H9 (cell line): ENCODE measurements at regions not wholly inside any gene's neighbourhood (a gene's known extent, or its start where the extent isn't known, plus 50 kb on each side); places are given as distances from the start of the nearest gene placed in this dataset.

Experiments used
- DNase-seq: peaks from one replicate; pipeline ENCODE4 v3.0.0-alpha.2; 2017
- H2AFZ ChIP-seq: one replicate; pipeline ENCODE4 v1.6.1; 2013; ENCODE audit warnings: mild to moderate bottlenecking, low read length, control low read depth, moderate library complexity
- H2AK5ac ChIP-seq: 2 replicates; pipeline ENCODE4 v1.6.1; 2013; ENCODE audit warnings: low read length, control low read depth, mixed read lengths; ENCODE audit not compliant: insufficient read length
- H2BK120ac ChIP-seq: one replicate; pipeline ENCODE4 v1.6.1; 2013; ENCODE audit warnings: low read depth, mild to moderate bottlenecking, low read length, control low read depth, inconsistent platforms; ENCODE audit not compliant: poor library complexity, severe bottlenecking
- H2BK12ac ChIP-seq: 2 replicates; pipeline ENCODE4 v1.6.1; 2013; ENCODE audit warnings: low read length, control low read depth, mixed read lengths, low read depth; ENCODE audit not compliant: insufficient read length
- H2BK15ac ChIP-seq: 2 replicates; pipeline ENCODE4 v1.6.1; 2013; ENCODE audit warnings: low read depth, low read length, control low read depth
- H2BK20ac ChIP-seq: one replicate; pipeline ENCODE4 v1.6.1; 2013; ENCODE audit warnings: low read depth, mild to moderate bottlenecking, low read length, control low read depth, inconsistent platforms; ENCODE audit not compliant: poor library complexity, severe bottlenecking
- H2BK5ac ChIP-seq: 2 replicates; pipeline ENCODE4 v1.6.1; 2013; ENCODE audit warnings: low read length, control low read depth, mixed read lengths; ENCODE audit not compliant: insufficient read length
- H3K14ac ChIP-seq: 2 replicates; pipeline ENCODE4 v1.6.1; 2013; ENCODE audit warnings: low read length, control low read depth; ENCODE audit not compliant: insufficient read depth
- H3K18ac ChIP-seq: 2 replicates; pipeline ENCODE4 v1.6.1; 2013; ENCODE audit warnings: low read depth, mild to moderate bottlenecking, mixed read lengths, low read length, control low read depth; ENCODE audit not compliant: insufficient read length
- H3K23ac ChIP-seq: 2 replicates; pipeline ENCODE4 v1.6.1; 2013; ENCODE audit warnings: low read length, control low read depth, mixed read lengths, low read depth; ENCODE audit not compliant: insufficient read length
- H3K23me2 ChIP-seq: 2 replicates; pipeline ENCODE4 v1.6.1; 2013; ENCODE audit warnings: low read depth, mild to moderate bottlenecking, mixed read lengths, low read length, control low read depth; ENCODE audit not compliant: insufficient read length, poor library complexity, severe bottlenecking
- H3K27ac ChIP-seq: 2 replicates; pipeline ENCODE4 v1.5.1; 2013; ENCODE audit warnings: low read length, control low read depth, mixed read lengths, low read depth; ENCODE audit not compliant: insufficient read length
- H3K27me3 ChIP-seq: 2 replicates; pipeline ENCODE4 v1.6.1; 2013; ENCODE audit warnings: low read length, control low read depth, inconsistent platforms; ENCODE audit not compliant: insufficient read depth
- H3K4ac ChIP-seq: 2 replicates; pipeline ENCODE4 v1.6.1; 2013; ENCODE audit warnings: low read depth, mild to moderate bottlenecking, control low read depth, inconsistent platforms, low read length, moderate library complexity
- H3K4me1 ChIP-seq: 2 replicates; pipeline ENCODE4 v1.6.1; 2013; ENCODE audit warnings: low read length, control low read depth, inconsistent platforms; ENCODE audit not compliant: insufficient read depth
- H3K4me2 ChIP-seq: 2 replicates; pipeline ENCODE4 v1.6.1; 2013; ENCODE audit warnings: low read length, control low read depth, mixed read lengths; ENCODE audit not compliant: insufficient read length, insufficient read depth
- H3K56ac ChIP-seq: 2 replicates; pipeline ENCODE4 v1.6.1; 2013; ENCODE audit warnings: low read depth, mild to moderate bottlenecking, mixed read lengths, low read length, control low read depth; ENCODE audit not compliant: insufficient read length
- H3K79me1 ChIP-seq: 2 replicates; pipeline ENCODE4 v1.6.1; 2013; ENCODE audit warnings: low read depth, mild to moderate bottlenecking, moderate library complexity, low read length, control low read depth, inconsistent platforms; ENCODE audit not compliant: insufficient read depth, poor library complexity, severe bottlenecking
- H3K79me2 ChIP-seq: 2 replicates; pipeline ENCODE4 v1.6.1; 2013; ENCODE audit warnings: low read length, control low read depth, inconsistent platforms; ENCODE audit not compliant: insufficient read depth
- H3K9ac ChIP-seq: 2 replicates; pipeline ENCODE4 v1.6.1; 2013; ENCODE audit warnings: low read length, control low read depth, mixed read lengths; ENCODE audit not compliant: insufficient read length; ENCODE audit errors: extremely low read depth
- H3K9me3 ChIP-seq: one replicate; pipeline ENCODE4 v1.6.1; 2013; ENCODE audit warnings: low read depth, low read length, inconsistent platforms; ENCODE audit not compliant: control insufficient read depth
- H3T11ph ChIP-seq: one replicate; pipeline ENCODE4 v1.6.1; 2013; ENCODE audit warnings: mild to moderate bottlenecking, low read length, control low read depth, inconsistent platforms
- H4K20me1 ChIP-seq: one replicate; pipeline ENCODE4 v1.6.1; 2013; ENCODE audit not compliant: control insufficient read depth, insufficient read length, insufficient read depth
- H4K5ac ChIP-seq: 2 replicates; pipeline ENCODE4 v1.6.1; 2013; ENCODE audit warnings: low read depth, mild to moderate bottlenecking, mixed read lengths, low read length, control low read depth; ENCODE audit not compliant: insufficient read length
- H4K8ac ChIP-seq: replicated peaks from 2 replicates; pipeline ENCODE4 v1.6.1; 2013; ENCODE audit warnings: low read length, control low read depth, mixed read lengths, low read depth; ENCODE audit not compliant: insufficient read length
- H4K91ac ChIP-seq: 2 replicates; pipeline ENCODE4 v1.6.1; 2013; ENCODE audit warnings: low read depth, mild to moderate bottlenecking, moderate library complexity, mixed read lengths, low read length, control low read depth; ENCODE audit not compliant: insufficient read length
- H3K27ac Mint-ChIP-seq, 3 experiments: 2 replicates in 2 of 3; 3 replicates in 1 of 3; pipeline ENCODE4 v1.8.0; 2020 to 2021; ENCODE audit warnings: mixed read lengths in 3 of 3, mild to moderate bottlenecking in 1 of 3, moderate library complexity in 1 of 3
- H3K27me3 Mint-ChIP-seq: 2 replicates; pipeline ENCODE4 v1.8.0; 2021; ENCODE audit warnings: low read depth, mild to moderate bottlenecking, moderate library complexity, mixed read lengths
- H3K36me3 Mint-ChIP-seq, 3 experiments: 2 replicates in 2 of 3; 3 replicates in 1 of 3; pipeline ENCODE4 v1.8.0; 2020 to 2021; ENCODE audit warnings: low read depth in 3 of 3, mixed read lengths in 3 of 3; ENCODE audit not compliant: insufficient read depth in 1 of 3
- H3K4me1 Mint-ChIP-seq, 2 experiments: 2 replicates each; pipeline ENCODE4 v1.8.0; 2020; ENCODE audit warnings: mixed read lengths in 2 of 2
- H3K4me3 Mint-ChIP-seq, 2 experiments: 2 replicates in 1 of 2; 3 replicates in 1 of 2; pipeline ENCODE4 v1.8.0; 2020 to 2021; ENCODE audit warnings: mild to moderate bottlenecking in 2 of 2, mixed read lengths in 2 of 2, moderate library complexity in 1 of 2
- H3K9me3 Mint-ChIP-seq, 2 experiments: 2 replicates in 1 of 2; 3 replicates in 1 of 2; pipeline ENCODE4 v1.8.0; 2020; ENCODE audit warnings: mild to moderate bottlenecking in 2 of 2, mixed read lengths in 2 of 2, moderate library complexity in 1 of 2
- CTCF ChIP-seq: fragments of 200-600 bp; sonication (generic); conservative IDR thresholded peaks from 3 replicates; pipeline ENCODE4 v1.8.0; 2021; ENCODE audit warnings: antibody characterized with exemption, mild to moderate bottlenecking
- WGBS: extraction: QIAGEN DNeasy Blood & Tissue Kit; methylation state at CpG from one replicate; pipeline ENCODE4 v1.1.7; 2013; ENCODE audit warnings: missing lambda C conversion rate, low lambda C conversion rate, mixed read lengths; ENCODE audit not compliant: insufficient read length; ENCODE audit errors: extremely low coverage; 5-methylcytosine and 5-hydroxymethylcytosine counted together

GRCh38 chr2:18677280-18677679 is 87.9 kb upstream of the NT5C1B start:
- no peak overlapping the region for H3K9ac ChIP-seq
- no peak overlapping the region for H2BK20ac ChIP-seq
- H2BK12ac ChIP-seq = no peak overlapping the region
- no peaks in the 10 kb centered on the region for H3K9me3 ChIP-seq
- no peaks in the 10 kb centered on the region for H4K20me1 ChIP-seq
- no peak overlapping the region for H3K4me2 ChIP-seq
- no peak overlapping the region for H3T11ph ChIP-seq
- no peak overlapping the region for H4K8ac ChIP-seq
- Mint-ChIP-seq H3K4me1 (no peaks in the 10 kb centered on the region), H3K9me3 (peaks cover 7 to 14% of the 10 kb centered on the region in 2 experiments), H3K27ac (no peak overlapping the region; a peak in 1 of 7 replicates), H3K36me3 (peaks cover 0 to 7% (median 0%) of the 10 kb centered on the region in 3 experiments; a peak in 1 of 7 replicates), H3K4me3 (no peak overlapping the region), H3K27me3 (no peaks in the 10 kb centered on the region)
- no peaks in the 10 kb centered on the region for H3K27me3 ChIP-seq
- no CpG with 5 or more reads among the region's 2 CpGs for WGBS
- no peak overlapping the region for H3K27ac ChIP-seq
- no peak overlapping the region for H2BK5ac ChIP-seq
- H3K18ac ChIP-seq = no peak overlapping the region
- DNase-seq = no peak
- no peak overlapping the region for H3K23ac ChIP-seq
- H2BK15ac ChIP-seq = no peak overlapping the region
- H2AFZ ChIP-seq = no peak overlapping the region
- H4K91ac ChIP-seq = no peak overlapping the region
- no peak overlapping the region for H4K5ac ChIP-seq
- H3K79me2 ChIP-seq = no peaks in the 10 kb centered on the region
- H2AK5ac ChIP-seq = no peak overlapping the region
- no peak for TF ChIP-seq CTCF
- H3K4me1 ChIP-seq = no peaks in the 10 kb centered on the region
- H3K79me1 ChIP-seq = no peaks in the 10 kb centered on the region
- H3K56ac ChIP-seq = no peak overlapping the region
- H3K14ac ChIP-seq = no peak overlapping the region
- H3K23me2 ChIP-seq = no peaks in the 10 kb centered on the region
- H2BK120ac ChIP-seq = no peak overlapping the region
- H3K4ac ChIP-seq = no peak overlapping the region
